ENCODE measurements at regions not wholly inside any gene's neighbourhood (a gene's known extent, or its start where the extent isn't known, plus 50 kb on each side); places are given as distances from the start of the nearest gene placed in this dataset.

DNA sequence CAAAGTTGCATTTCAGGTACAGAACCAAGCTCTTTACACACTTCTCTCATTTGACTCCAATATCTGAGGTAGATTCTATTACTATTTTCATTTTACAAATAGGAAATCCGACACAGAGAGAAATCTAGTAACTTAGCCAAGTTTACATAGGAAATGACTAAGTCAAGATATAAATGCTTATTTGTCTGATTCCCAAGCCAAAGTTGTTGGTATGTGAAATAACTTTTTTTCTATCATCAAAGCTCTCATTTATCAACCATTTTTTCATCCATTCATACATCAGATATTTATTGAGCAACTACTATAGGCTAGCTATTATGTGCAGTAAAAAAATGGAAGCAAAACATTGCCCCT lies 89.2 kb upstream of the MITF start:
- 0 to 5% methylated on average over 1 of the region's 1 CpG for WGBS, 2 donors
- no peaks in the 10 kb centered on the region for H3K36me3 ChIP-seq (ENCODE audit: control insufficient read depth in 1 of 2, insufficient read depth in 2 of 2, low read length in 1 of 2)
- no peak overlapping the region for H3K4me3 ChIP-seq (ENCODE audit: low read length in 2 of 2)
- H3K9me3 ChIP-seq (ENCODE audit: control insufficient read depth, low read length), result no peaks in the 10 kb centered on the region
- H3K4me1 ChIP-seq (ENCODE audit: control insufficient read depth in 1 of 2, insufficient read depth in 2 of 2, low read length in 2 of 2), result peaks cover 2 to 3% of the 10 kb centered on the region in 2 donors
- no peaks in the 10 kb centered on the region for H3K27me3 ChIP-seq (ENCODE audit: control insufficient read depth in 1 of 2, insufficient read depth in 2 of 2, low read length in 1 of 2)
- ATAC-seq (ENCODE audit: low FRiP score), result no peak
- no peak overlapping the region for H3K27ac ChIP-seq (ENCODE audit: low read depth in 1 of 2, low read length in 2 of 2)
- intact Hi-C loops (cut with DNase I), result no loop called here
- DNase-seq, result no peak

DNA sequence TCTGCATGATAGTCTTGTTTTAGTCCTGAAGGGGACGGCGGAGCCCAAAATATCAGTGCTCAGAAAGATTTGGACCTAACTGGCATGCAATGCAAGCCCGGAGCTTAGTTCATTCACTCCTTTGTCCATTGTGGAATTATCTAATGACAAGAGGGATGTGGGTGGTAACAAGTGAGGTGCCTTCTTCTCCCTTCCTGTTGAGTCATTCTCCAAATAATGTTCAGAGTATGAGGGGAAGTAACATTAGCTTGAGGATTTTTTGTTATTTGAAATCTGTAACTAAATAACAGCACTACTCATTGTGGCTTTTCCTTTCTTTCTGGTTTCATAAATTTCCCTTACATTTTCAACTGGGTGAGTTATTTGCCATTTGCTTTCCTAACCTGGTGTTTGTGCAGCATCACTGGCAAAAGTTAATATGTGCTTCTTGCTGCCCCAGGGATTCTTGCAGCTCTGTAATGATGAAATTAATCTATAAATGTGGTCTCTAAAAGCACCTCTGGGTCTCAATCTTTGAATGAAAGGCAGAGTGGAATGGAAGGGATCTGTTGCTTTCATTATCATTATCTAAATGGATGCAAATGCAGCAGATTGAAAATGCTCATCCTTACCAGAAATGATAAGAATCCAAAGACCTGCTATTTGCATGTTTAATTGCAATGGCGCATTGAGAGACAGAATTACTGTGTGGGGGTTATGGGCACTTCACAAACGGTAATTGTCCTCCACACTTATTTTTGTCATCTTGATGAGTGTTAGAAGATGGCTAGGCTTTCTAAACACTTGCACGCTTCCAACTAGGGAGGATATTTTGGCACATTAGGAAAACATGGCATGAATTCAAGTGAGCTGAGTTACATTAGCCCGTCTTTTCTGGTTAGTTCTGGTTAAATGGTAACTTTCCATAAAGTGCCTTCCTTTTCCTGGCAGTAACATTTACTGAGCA lies 89.9 kb upstream of the MITF start:
- H3K36me3 ChIP-seq (ENCODE audit: control insufficient read depth in 1 of 2, insufficient read depth in 2 of 2, low read length in 1 of 2), result no peaks in the 10 kb centered on the region
- no peak overlapping the region for H3K27ac ChIP-seq (ENCODE audit: low read depth in 1 of 2, low read length in 2 of 2)
- no peak for DNase-seq
- ATAC-seq (ENCODE audit: low FRiP score), result no peak
- no peak overlapping the region for H3K4me3 ChIP-seq (ENCODE audit: low read length in 2 of 2)
- no peaks in the 10 kb centered on the region for H3K9me3 ChIP-seq (ENCODE audit: control insufficient read depth, low read length)
- peaks cover 2 to 3% of the 10 kb centered on the region in 2 donors for H3K4me1 ChIP-seq (ENCODE audit: control insufficient read depth in 1 of 2, insufficient read depth in 2 of 2, low read length in 2 of 2)
- intact Hi-C loops (cut with DNase I), result no loop called here
- H3K27me3 ChIP-seq (ENCODE audit: control insufficient read depth in 1 of 2, insufficient read depth in 2 of 2, low read length in 1 of 2), result no peaks in the 10 kb centered on the region
- WGBS, 2 donors, result 35 to 44% methylated on average over 7 of the region's 7 CpGs

DNA sequence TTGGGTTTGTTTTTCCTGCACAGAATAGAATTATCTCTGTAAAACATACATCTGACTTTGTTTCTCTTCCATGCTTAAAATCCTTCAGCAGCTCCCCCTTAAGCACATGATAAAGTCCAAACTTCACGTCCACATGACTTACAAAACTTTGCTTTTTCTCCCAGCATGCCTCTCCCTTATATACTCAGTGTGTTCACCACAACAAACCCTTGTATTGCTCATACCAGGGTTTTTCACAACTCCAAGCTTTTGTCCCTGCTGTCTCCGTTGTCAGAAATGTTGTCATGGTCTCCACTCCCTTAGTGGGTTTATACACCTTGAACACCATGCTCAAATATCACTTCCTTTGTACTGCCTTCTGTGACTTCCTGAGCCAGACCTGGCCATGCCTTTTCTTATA lies 91.1 kb upstream of the MITF start:
- Histone ChIP-seq H3K9me3 (ENCODE audit: control insufficient read depth, low read length) (no peaks in the 10 kb centered on the region), H3K4me3 (ENCODE audit: low read length in 2 of 2) (no peak overlapping the region), H3K27ac (ENCODE audit: low read depth in 1 of 2, low read length in 2 of 2) (no peak overlapping the region), H3K4me1 (ENCODE audit: control insufficient read depth in 1 of 2, insufficient read depth in 2 of 2, low read length in 2 of 2) (peaks cover 2 to 3% of the 10 kb centered on the region in 2 donors), H3K36me3 (ENCODE audit: control insufficient read depth in 1 of 2, insufficient read depth in 2 of 2, low read length in 1 of 2) (no peaks in the 10 kb centered on the region), H3K27me3 (ENCODE audit: control insufficient read depth in 1 of 2, insufficient read depth in 2 of 2, low read length in 1 of 2) (no peaks in the 10 kb centered on the region)
- WGBS, 2 donors, result 48 to 80% methylated on average over 2 of the region's 2 CpGs
- no peak for ATAC-seq (ENCODE audit: low FRiP score)
- intact Hi-C loops (cut with DNase I), result no loop called here
- DNase-seq, result no peak

DNA sequence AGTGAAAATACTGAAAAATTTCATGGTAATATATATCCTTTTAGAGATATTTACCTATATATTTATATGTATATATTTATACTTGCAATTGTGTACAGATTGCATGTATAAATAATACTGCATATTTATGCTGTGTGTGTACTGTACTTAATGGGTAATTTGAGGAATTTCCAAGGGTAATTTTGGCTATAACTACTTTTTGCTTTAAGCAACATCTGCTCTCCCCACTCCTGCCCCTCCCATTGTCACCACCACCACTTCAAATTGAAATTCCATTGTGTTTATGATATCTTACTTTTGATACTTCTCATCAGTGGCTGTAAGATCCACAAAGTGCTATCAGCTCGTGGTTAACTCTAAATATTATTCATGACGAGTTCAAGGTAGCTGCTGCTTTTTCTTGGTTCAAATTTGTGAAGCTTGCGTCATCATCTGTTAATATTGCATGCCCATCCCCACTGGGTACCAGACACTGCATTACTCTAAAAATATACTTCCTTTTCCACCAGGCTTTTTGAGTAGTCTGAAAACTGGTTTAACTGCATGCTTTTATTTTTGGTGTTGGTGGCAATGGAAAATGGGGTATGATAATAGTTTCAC lies 91.7 kb upstream of the MITF start:
- 30 to 43% methylated on average over 3 of the region's 3 CpGs for WGBS, 2 donors
- no peak for DNase-seq
- Histone ChIP-seq H3K4me3 (ENCODE audit: low read length in 2 of 2) (no peak overlapping the region), H3K9me3 (ENCODE audit: control insufficient read depth, low read length) (no peaks in the 10 kb centered on the region), H3K4me1 (ENCODE audit: control insufficient read depth in 1 of 2, insufficient read depth in 2 of 2, low read length in 2 of 2) (peaks cover 2 to 3% of the 10 kb centered on the region in 2 donors), H3K36me3 (ENCODE audit: control insufficient read depth in 1 of 2, insufficient read depth in 2 of 2, low read length in 1 of 2) (no peaks in the 10 kb centered on the region), H3K27me3 (ENCODE audit: control insufficient read depth in 1 of 2, insufficient read depth in 2 of 2, low read length in 1 of 2) (no peaks in the 10 kb centered on the region), H3K27ac (ENCODE audit: low read depth in 1 of 2, low read length in 2 of 2) (no peak overlapping the region)
- ATAC-seq (ENCODE audit: low FRiP score), result no peak
- intact Hi-C loops (cut with DNase I), result no loop called here

DNA sequence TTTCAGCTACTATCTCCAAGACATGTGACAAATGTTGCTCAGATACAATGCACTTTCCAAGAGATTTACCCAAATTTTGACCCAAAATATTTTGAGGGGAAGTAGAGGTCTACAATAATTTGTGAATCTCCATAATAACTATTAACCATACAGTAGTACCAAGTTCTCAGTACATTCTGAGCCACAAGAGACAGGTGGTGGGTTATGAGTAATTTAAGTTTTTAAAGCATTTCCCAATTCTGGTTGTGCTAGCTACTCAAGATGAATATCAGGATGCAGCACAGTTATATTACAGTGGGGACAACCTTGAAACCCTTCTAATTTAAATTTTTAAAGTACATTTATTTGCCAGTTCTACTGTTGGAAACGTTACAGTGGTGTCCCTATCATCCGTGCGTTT lies 92.2 kb upstream of the MITF start:
- Histone ChIP-seq H3K4me3 (ENCODE audit: low read length in 2 of 2) (no peak overlapping the region), H3K9me3 (ENCODE audit: control insufficient read depth, low read length) (no peaks in the 10 kb centered on the region), H3K27me3 (ENCODE audit: control insufficient read depth in 1 of 2, insufficient read depth in 2 of 2, low read length in 1 of 2) (no peaks in the 10 kb centered on the region), H3K4me1 (ENCODE audit: control insufficient read depth in 1 of 2, insufficient read depth in 2 of 2, low read length in 2 of 2) (peaks cover 2 to 3% of the 10 kb centered on the region in 2 donors), H3K36me3 (ENCODE audit: control insufficient read depth in 1 of 2, insufficient read depth in 2 of 2, low read length in 1 of 2) (no peaks in the 10 kb centered on the region), H3K27ac (ENCODE audit: low read depth in 1 of 2, low read length in 2 of 2) (no peak overlapping the region)
- DNase-seq (no peak), ATAC-seq (ENCODE audit: low FRiP score) (no peak)
- intact Hi-C loops (cut with DNase I), result no loop called here
- WGBS, 2 donors, result 72 to 85% methylated on average over 3 of the region's 3 CpGs

DNA sequence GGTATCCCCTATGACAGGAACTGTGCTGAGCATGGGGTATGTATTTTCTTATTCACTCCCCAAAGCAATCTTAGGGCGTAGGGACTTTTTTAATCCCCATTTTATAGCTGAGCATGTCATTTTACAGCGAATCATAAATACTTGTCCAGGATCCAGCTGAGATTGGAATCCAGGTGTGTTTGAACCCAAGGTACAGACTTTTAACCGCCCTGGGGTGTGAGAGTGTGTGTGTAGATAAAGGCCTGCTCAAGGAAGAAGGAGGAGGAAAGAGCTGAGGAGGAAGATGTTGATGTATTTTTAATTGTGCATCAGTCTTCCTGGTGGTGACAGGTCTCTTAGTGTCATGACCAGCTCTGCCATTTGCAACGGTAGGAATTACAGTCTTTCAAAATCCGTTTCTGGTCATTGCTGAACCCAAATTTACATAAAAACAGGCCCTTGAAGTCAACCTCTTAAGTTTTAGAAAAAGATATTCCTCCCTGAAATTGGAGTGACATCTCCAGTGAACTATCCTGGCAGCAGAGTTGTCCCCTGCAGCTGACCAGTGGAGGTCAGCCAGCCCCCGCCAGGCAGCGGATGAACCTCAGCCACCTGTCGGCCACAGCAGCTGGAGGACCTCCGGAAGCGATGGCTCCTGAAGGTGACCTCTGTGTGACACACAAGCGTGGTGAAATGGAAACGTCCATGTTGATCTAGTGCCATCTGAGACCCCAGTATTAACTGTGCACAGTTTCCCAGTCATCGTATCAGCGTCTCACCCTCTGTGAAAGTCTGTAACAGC lies 92.8 kb upstream of the MITF start:
- Histone ChIP-seq H3K4me3 (ENCODE audit: low read length in 2 of 2) (no peak overlapping the region), H3K27ac (ENCODE audit: low read depth in 1 of 2, low read length in 2 of 2) (no peak overlapping the region), H3K27me3 (ENCODE audit: control insufficient read depth in 1 of 2, insufficient read depth in 2 of 2, low read length in 1 of 2) (no peaks in the 10 kb centered on the region), H3K36me3 (ENCODE audit: control insufficient read depth in 1 of 2, insufficient read depth in 2 of 2, low read length in 1 of 2) (no peaks in the 10 kb centered on the region), H3K4me1 (ENCODE audit: control insufficient read depth in 1 of 2, insufficient read depth in 2 of 2, low read length in 2 of 2) (peaks cover 2 to 3% of the 10 kb centered on the region in 2 donors), H3K9me3 (ENCODE audit: control insufficient read depth, low read length) (no peaks in the 10 kb centered on the region)
- ATAC-seq (ENCODE audit: low FRiP score) (no peak), DNase-seq (no peak)
- intact Hi-C loops (cut with DNase I), result no loop called here
- WGBS, 2 donors, result 84 to 90% methylated on average over 14 of the region's 14 CpGs

DNA sequence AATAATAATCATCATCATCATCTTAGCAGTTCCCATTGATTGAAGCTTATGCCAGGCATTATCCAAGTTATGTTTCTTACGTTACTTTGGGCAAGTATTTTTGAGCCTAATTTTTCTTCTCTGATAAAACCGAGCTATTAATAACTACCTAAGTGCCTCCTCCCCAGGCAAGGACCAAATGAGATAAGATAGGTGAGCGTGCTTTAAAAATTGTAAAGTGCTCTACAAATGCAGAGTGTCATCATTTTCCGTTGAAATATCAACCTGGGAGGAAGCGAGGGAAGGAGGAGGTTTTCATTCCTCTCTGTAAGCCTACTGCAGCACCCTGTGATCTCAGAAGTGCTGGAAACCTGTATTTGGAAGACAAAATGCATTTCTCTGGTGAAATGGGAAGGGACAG lies 96.7 kb upstream of the MITF start:
- 37 to 44% methylated on average over 5 of the region's 5 CpGs for WGBS, 2 donors
- no peaks in the 10 kb centered on the region for H3K4me1 ChIP-seq (ENCODE audit: control insufficient read depth in 1 of 2, insufficient read depth in 2 of 2, low read length in 2 of 2)
- H3K27me3 ChIP-seq (ENCODE audit: control insufficient read depth in 1 of 2, insufficient read depth in 2 of 2, low read length in 1 of 2), result no peaks in the 10 kb centered on the region
- intact Hi-C loops (cut with DNase I), result no loop called here
- H3K36me3 ChIP-seq (ENCODE audit: control insufficient read depth in 1 of 2, insufficient read depth in 2 of 2, low read length in 1 of 2), result no peaks in the 10 kb centered on the region
- no peak for DNase-seq
- no peak overlapping the region for H3K27ac ChIP-seq (ENCODE audit: low read depth in 1 of 2, low read length in 2 of 2)
- H3K4me3 ChIP-seq (ENCODE audit: low read length in 2 of 2), result no peak overlapping the region
- no peak for ATAC-seq (ENCODE audit: low FRiP score)
- peaks cover 2% of the 10 kb centered on the region for H3K9me3 ChIP-seq (ENCODE audit: control insufficient read depth, low read length)

DNA sequence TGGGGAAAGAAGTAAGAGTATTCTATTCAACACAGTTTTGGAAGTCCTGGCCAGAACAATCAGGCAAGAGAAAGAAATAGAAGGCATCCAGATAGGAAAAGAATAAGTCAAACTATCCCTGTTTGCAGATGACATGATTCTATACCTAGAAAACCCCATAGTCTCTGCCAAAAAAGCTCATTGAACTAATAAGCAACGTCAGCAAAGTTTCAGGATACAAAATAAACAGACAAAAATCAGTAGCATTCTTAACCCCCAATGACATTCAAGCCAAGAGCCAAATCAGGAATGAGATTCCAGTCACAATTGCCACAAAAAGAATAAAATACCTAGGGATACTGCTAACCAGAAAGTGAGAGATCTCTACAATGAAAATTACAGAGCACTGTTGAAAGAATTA lies 99.4 kb upstream of the MITF start:
- no peaks in the 10 kb centered on the region for H3K27me3 ChIP-seq (ENCODE audit: control insufficient read depth in 1 of 2, insufficient read depth in 2 of 2, low read length in 1 of 2)
- DNase-seq, result no peak
- intact Hi-C loops (cut with DNase I), result no loop called here

More for the DNA sequence above, 99.4 kb upstream of the MITF start:
- H3K9me3 ChIP-seq (ENCODE audit: control insufficient read depth, low read length), result peaks cover 2% of the 10 kb centered on the region
- 36 to 39% methylated on average over 1 of the region's 1 CpG for WGBS, 2 donors
- H3K4me1 ChIP-seq (ENCODE audit: control insufficient read depth in 1 of 2, insufficient read depth in 2 of 2, low read length in 2 of 2), result no peaks in the 10 kb centered on the region
- H3K36me3 ChIP-seq (ENCODE audit: control insufficient read depth in 1 of 2, insufficient read depth in 2 of 2, low read length in 1 of 2), result no peaks in the 10 kb centered on the region
- H3K4me3 ChIP-seq (ENCODE audit: low read length in 2 of 2), result no peak overlapping the region
- no peak overlapping the region for H3K27ac ChIP-seq (ENCODE audit: low read depth in 1 of 2, low read length in 2 of 2)
- no peak for ATAC-seq (ENCODE audit: low FRiP score)

Data from aorta (tissue), 5 donors.